ENCODE measurements at regions not wholly inside any gene's neighbourhood (a gene's known extent, or its start where the extent isn't known, plus 50 kb on each side); places are given as distances from the start of the nearest gene placed in this dataset.

DNA sequence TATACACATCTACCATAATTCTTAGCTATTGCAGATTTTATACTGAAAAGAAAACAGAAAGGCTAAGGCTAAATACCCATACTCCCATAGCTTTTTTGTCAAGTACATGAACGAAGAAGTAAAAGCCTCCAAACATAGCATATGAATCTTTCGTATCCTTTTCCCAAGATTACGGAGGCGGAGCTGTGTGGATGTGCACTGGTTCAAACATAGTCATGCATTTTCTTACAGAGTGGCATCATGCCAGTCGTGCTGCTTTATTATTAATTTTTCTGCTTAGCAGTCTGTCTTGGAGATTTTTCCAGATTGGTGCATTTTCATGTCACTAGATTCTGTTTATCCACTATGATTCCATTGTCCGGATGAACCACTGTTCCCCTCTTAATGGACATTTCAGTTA is 118.7 kb upstream of the RUNX3 start:
- no peaks in the 10 kb centered on the region for H3K27me3 Mint-ChIP-seq (ENCODE audit: insufficient read depth)
- H3K4me3 Mint-ChIP-seq: no peak overlapping the region
- DNase-seq: no peak
- no peaks in the 10 kb centered on the region for H3K36me3 Mint-ChIP-seq (ENCODE audit: low read depth)
- no peaks in the 10 kb centered on the region for H3K36me3 ChIP-seq (ENCODE audit: control insufficient read depth, insufficient read depth, low read length)
- H3K27ac ChIP-seq (ENCODE audit: low read depth, low read length): no peak overlapping the region
- no peak overlapping the region for H3K4me3 ChIP-seq (ENCODE audit: low read length)
- H3K9me3 Mint-ChIP-seq: peaks cover 2% of the 10 kb centered on the region
- TF ChIP-seq, protein P1, sequence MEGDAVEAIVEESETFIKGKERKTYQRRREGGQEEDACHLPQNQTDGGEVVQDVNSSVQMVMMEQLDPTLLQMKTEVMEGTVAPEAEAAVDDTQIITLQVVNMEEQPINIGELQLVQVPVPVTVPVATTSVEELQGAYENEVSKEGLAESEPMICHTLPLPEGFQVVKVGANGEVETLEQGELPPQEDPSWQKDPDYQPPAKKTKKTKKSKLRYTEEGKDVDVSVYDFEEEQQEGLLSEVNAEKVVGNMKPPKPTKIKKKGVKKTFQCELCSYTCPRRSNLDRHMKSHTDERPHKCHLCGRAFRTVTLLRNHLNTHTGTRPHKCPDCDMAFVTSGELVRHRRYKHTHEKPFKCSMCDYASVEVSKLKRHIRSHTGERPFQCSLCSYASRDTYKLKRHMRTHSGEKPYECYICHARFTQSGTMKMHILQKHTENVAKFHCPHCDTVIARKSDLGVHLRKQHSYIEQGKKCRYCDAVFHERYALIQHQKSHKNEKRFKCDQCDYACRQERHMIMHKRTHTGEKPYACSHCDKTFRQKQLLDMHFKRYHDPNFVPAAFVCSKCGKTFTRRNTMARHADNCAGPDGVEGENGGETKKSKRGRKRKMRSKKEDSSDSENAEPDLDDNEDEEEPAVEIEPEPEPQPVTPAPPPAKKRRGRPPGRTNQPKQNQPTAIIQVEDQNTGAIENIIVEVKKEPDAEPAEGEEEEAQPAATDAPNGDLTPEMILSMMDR (conservative IDR thresholded peaks at IDR 0.05): no peak
- 91% methylated on average over 6 of the region's 6 CpGs for WGBS, 2 experiments (ENCODE audit: insufficient coverage in 1 of 2, insufficient read length in 1 of 2)
- no peaks in the 10 kb centered on the region for H3K9me3 ChIP-seq (ENCODE audit: control insufficient read depth, low read length)
- no peaks in the 10 kb centered on the region for H3K27me3 ChIP-seq (ENCODE audit: control insufficient read depth, insufficient read depth, low read length, poor library complexity, severe bottlenecking)
- no peaks in the 10 kb centered on the region for H3K4me1 Mint-ChIP-seq
- no peak overlapping the region for H3K9ac ChIP-seq (ENCODE audit: extremely low read depth, low read length, poor library complexity, severe bottlenecking)
- no peaks in the 10 kb centered on the region for H3K4me1 ChIP-seq (ENCODE audit: control insufficient read depth, insufficient read depth, low read length)
- H3K27ac Mint-ChIP-seq: no peak overlapping the region

DNA sequence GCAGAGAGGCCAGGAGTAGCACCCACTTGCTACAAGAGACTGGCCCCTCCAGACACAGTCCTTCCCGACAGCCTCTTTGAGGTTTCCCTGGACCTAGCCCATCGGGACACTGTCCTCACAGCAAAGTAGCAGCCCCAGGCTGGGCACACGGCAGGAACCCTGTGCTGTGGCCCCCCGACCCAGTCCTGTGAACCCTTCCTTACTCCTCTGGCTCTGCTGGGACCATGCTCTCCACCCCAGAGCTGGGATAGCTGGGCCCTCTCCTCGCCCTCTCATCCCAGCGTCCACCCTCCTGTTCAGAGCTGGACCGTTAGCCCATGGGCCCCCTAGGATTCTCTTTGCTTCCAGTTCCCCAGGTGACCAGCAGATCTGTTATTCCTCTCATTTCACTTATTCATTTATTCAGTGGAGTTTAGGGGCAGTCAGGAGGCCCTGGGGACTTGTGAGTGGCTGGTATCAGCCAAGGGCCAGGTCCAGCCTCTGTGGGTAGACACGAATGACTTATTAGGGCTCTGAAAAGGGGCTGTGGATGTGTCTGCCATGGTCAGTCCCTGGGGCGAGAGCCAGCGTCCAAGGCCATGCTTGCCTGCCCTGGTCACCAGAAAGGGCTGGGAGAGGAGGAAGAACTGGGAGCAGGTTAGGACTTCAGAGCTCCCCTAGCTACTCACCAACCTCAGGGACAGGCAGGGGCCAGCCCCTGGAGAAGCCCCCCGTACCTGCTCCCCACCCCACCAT is 117.6 kb upstream of the RUNX3 start:
- Mint-ChIP-seq H3K27ac (no peak overlapping the region), H3K4me1 (no peaks in the 10 kb centered on the region), H3K27me3 (ENCODE audit: insufficient read depth) (no peaks in the 10 kb centered on the region), H3K9me3 (peaks cover 2% of the 10 kb centered on the region), H3K36me3 (ENCODE audit: low read depth) (no peaks in the 10 kb centered on the region), H3K4me3 (no peak overlapping the region)
- Histone ChIP-seq H3K36me3 (ENCODE audit: control insufficient read depth, insufficient read depth, low read length) (no peaks in the 10 kb centered on the region), H3K9ac (ENCODE audit: extremely low read depth, low read length, poor library complexity, severe bottlenecking) (no peak overlapping the region), H3K4me1 (ENCODE audit: control insufficient read depth, insufficient read depth, low read length) (no peaks in the 10 kb centered on the region), H3K4me3 (ENCODE audit: low read length) (no peak overlapping the region), H3K9me3 (ENCODE audit: control insufficient read depth, low read length) (no peaks in the 10 kb centered on the region), H3K27me3 (ENCODE audit: control insufficient read depth, insufficient read depth, low read length, poor library complexity, severe bottlenecking) (no peaks in the 10 kb centered on the region), H3K27ac (ENCODE audit: low read depth, low read length) (no peak overlapping the region)
- TF ChIP-seq, protein P1 (conservative IDR thresholded peaks at IDR 0.05): no peak
- 89 to 94% methylated on average over 6 to 11 of the region's 11 CpGs for WGBS, 2 experiments (ENCODE audit: insufficient coverage in 1 of 2, insufficient read length in 1 of 2)
- DNase-seq: no peak

DNA sequence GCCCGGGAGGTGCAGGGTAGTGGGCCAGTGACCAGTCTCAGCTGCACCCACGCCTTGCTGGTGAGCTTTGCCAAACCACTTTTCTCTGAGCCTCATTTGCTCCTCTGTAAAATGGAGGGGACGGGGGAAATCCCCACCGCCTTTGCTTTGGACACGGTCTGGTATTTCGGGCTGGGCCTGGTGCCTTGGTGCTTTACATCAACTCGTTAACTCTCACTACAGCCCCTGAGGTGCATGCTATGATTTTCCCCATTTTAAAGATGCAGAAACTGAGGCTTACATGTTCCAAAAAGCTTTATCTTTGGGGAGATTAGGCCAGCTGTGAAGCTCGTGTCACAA is 116.1 kb upstream of the RUNX3 start:
- Histone ChIP-seq H3K27me3 (ENCODE audit: control insufficient read depth, insufficient read depth, low read length, poor library complexity, severe bottlenecking) (no peaks in the 10 kb centered on the region), H3K9me3 (ENCODE audit: control insufficient read depth, low read length) (no peaks in the 10 kb centered on the region), H3K36me3 (ENCODE audit: control insufficient read depth, insufficient read depth, low read length) (no peaks in the 10 kb centered on the region), H3K4me1 (ENCODE audit: control insufficient read depth, insufficient read depth, low read length) (no peaks in the 10 kb centered on the region), H3K4me3 (ENCODE audit: low read length) (no peak overlapping the region), H3K27ac (ENCODE audit: low read depth, low read length) (no peak overlapping the region), H3K9ac (ENCODE audit: extremely low read depth, low read length, poor library complexity, severe bottlenecking) (no peak overlapping the region)
- H3K36me3 Mint-ChIP-seq (ENCODE audit: low read depth): no peaks in the 10 kb centered on the region
- DNase-seq: no peak
- 79 to 83% methylated on average over 7 to 8 of the region's 8 CpGs for WGBS, 2 experiments (ENCODE audit: insufficient coverage in 1 of 2, insufficient read length in 1 of 2)
- H3K4me3 Mint-ChIP-seq: no peak overlapping the region
- no peak overlapping the region for H3K27ac Mint-ChIP-seq
- no peaks in the 10 kb centered on the region for H3K27me3 Mint-ChIP-seq (ENCODE audit: insufficient read depth)
- H3K9me3 Mint-ChIP-seq: peaks cover 2% of the 10 kb centered on the region
- TF ChIP-seq, protein P1 (conservative IDR thresholded peaks at IDR 0.05): no peak
- no peaks in the 10 kb centered on the region for H3K4me1 Mint-ChIP-seq
